ENCODE measurements at regions not wholly inside any gene's neighbourhood (a gene's known extent, or its start where the extent isn't known, plus 50 kb on each side); places are given as distances from the start of the nearest gene placed in this dataset.
A peak's percentile ranks its signal among the peaks of the same experiment; 100 is the strongest.

DNA sequence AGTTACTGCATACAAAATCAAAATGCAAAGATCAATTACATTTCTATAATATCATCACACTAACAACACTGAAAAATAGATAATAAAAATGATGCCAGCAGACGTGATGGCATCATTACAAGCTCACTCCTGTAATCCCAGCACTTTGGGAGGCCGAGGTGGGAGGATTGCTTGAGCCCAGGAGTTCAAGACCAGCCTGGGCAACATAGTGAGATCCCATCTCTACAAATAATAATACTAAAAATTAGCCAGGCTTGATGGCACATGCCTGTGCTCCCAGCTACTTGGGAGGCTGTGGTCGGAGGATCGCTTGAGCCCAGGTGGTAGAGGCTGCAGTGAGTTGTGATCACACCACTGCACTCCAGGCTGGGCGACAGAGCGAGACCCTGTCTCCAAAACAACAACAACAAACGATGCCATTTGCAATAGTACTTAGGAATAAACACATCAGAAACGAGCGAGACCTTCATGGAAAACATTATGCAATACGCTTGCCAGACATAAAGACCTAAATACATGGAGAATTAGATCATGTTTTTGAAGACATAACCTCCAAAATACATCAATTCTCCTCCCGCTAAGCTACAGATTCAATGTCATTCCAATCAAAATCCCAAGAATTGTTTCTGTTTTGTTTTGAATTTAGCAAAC is 86.6 kb upstream of the ERRFI1 start:
- Histone ChIP-seq H3K36me3 (ENCODE audit: control insufficient read depth in 3 of 3, insufficient read depth in 2 of 3, low read depth in 1 of 3, low read length in 3 of 3) (peaks cover 0 to 2% (median 0%) of the 10 kb centered on the region in 3 donors), H3K4me1 (ENCODE audit: control insufficient read depth in 3 of 3, insufficient read depth in 2 of 3, low read depth in 1 of 3, low read length in 2 of 3) (peaks cover 0 to 5% (median 0%) of the 10 kb centered on the region in 3 donors), H3K4me3 (ENCODE audit: low read depth in 1 of 3, low read length in 3 of 3) (no peak overlapping the region), H3K27ac (ENCODE audit: low read depth in 1 of 3, low read length in 2 of 3) (no peak overlapping the region), H3K9me3 (ENCODE audit: control insufficient read depth in 2 of 2, insufficient read depth in 1 of 2, low read depth in 1 of 2, low read length in 1 of 2) (peaks cover 0 to 7% of the 10 kb centered on the region in 2 donors), H3K27me3 (ENCODE audit: control insufficient read depth in 3 of 3, insufficient read depth in 3 of 3, low read length in 3 of 3) (no peaks in the 10 kb centered on the region)
- WGBS, 3 donors: 80 to 87% (median 85%) methylated on average over 11 of the region's 11 CpGs
- DNase-seq: no peak
- FAIRE-seq: no peak

DNA sequence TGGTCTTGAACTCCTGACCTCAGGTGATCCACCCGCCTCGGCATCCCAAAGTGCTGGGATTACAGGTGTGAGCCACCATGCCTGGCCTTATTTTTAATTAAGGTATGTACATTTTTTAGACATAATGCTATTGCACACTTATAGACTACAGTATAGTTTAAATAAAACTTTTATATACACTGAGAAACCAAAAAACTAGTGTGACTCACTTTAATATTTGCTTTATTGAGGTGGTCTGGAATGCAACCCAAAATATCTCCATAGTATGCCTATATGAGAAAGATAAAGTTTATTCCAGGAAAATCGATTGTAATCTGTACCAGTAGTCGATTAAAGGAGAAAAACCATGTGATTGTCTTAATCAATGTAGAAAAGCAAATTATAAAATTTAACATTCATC is 85.5 kb upstream of the ERRFI1 start:
- Histone ChIP-seq H3K4me1 (ENCODE audit: control insufficient read depth in 3 of 3, insufficient read depth in 2 of 3, low read depth in 1 of 3, low read length in 2 of 3) (peaks cover 0 to 4% (median 0%) of the 10 kb centered on the region in 3 donors), H3K9me3 (ENCODE audit: control insufficient read depth in 2 of 2, insufficient read depth in 1 of 2, low read depth in 1 of 2, low read length in 1 of 2) (peaks cover 0 to 7% of the 10 kb centered on the region in 2 donors), H3K36me3 (ENCODE audit: control insufficient read depth in 3 of 3, insufficient read depth in 2 of 3, low read depth in 1 of 3, low read length in 3 of 3) (peaks cover 0 to 2% (median 0%) of the 10 kb centered on the region in 3 donors), H3K27ac (ENCODE audit: low read depth in 1 of 3, low read length in 2 of 3) (no peak overlapping the region), H3K4me3 (ENCODE audit: low read depth in 1 of 3, low read length in 3 of 3) (no peak overlapping the region), H3K27me3 (ENCODE audit: control insufficient read depth in 3 of 3, insufficient read depth in 3 of 3, low read length in 3 of 3) (no peaks in the 10 kb centered on the region)
- DNase-seq (no peak), FAIRE-seq (no peak)
- 90 to 92% (median 91%) methylated on average over 3 to 4 of the region's 4 CpGs for WGBS, 3 donors

GRCh38 chr1:8109216-8109615 is 83.1 kb upstream of the ERRFI1 start:
- no peaks in the 10 kb centered on the region for H3K27me3 ChIP-seq (ENCODE audit: control insufficient read depth in 3 of 3, insufficient read depth in 3 of 3, low read length in 3 of 3)
- 86 to 92% (median 89%) methylated on average over 4 of the region's 4 CpGs for WGBS, 3 donors
- DNase-seq (no peak), FAIRE-seq (no peak)
- peaks cover 0 to 7% of the 10 kb centered on the region in 2 donors for H3K9me3 ChIP-seq (ENCODE audit: control insufficient read depth in 2 of 2, insufficient read depth in 1 of 2, low read depth in 1 of 2, low read length in 1 of 2)
- peaks cover 0 to 8% (median 0%) of the 10 kb centered on the region in 3 donors for H3K4me1 ChIP-seq (ENCODE audit: control insufficient read depth in 3 of 3, insufficient read depth in 2 of 3, low read depth in 1 of 3, low read length in 2 of 3)
- H3K36me3 ChIP-seq (ENCODE audit: control insufficient read depth in 3 of 3, insufficient read depth in 2 of 3, low read depth in 1 of 3, low read length in 3 of 3): no peaks in the 10 kb centered on the region
- no peak overlapping the region for H3K27ac ChIP-seq (ENCODE audit: low read depth in 1 of 3, low read length in 2 of 3)
- H3K4me3 ChIP-seq (ENCODE audit: low read depth in 1 of 3, low read length in 3 of 3): no peak overlapping the region

DNA sequence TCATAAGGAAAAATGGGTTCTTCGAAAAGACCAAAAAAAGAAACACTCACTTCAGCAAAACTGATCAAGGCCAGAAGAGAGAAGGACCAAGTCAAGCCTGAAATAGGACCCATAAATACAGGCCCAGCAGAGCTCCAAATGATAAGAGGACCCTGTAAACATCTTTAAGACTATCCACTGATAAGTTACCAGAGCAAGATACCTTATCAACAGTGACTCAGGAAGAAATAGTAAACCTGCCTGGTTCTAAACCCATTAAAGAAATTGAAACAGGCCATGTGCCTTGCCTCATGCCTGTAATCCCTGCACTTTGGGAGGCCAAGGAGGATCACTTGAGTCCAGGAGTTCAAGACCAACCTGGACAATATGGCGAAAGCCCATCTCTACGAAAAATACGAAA is 81.8 kb upstream of the ERRFI1 start:
- DNase-seq (peak; percentile 39 to 42), FAIRE-seq (no peak)
- H3K4me1 ChIP-seq (ENCODE audit: control insufficient read depth in 3 of 3, insufficient read depth in 2 of 3, low read depth in 1 of 3, low read length in 2 of 3): peaks cover 0 to 8% (median 0%) of the 10 kb centered on the region in 3 donors
- WGBS, 3 donors: 86 to 95% (median 91%) methylated on average over 4 of the region's 4 CpGs
- peaks cover 0 to 7% of the 10 kb centered on the region in 2 donors for H3K9me3 ChIP-seq (ENCODE audit: control insufficient read depth in 2 of 2, insufficient read depth in 1 of 2, low read depth in 1 of 2, low read length in 1 of 2)
- no peaks in the 10 kb centered on the region for H3K36me3 ChIP-seq (ENCODE audit: control insufficient read depth in 3 of 3, insufficient read depth in 2 of 3, low read depth in 1 of 3, low read length in 3 of 3)
- H3K27ac ChIP-seq (ENCODE audit: low read depth in 1 of 3, low read length in 2 of 3): peak overlapping the region in 1 of 3 donors; percentile 21
- H3K27me3 ChIP-seq (ENCODE audit: control insufficient read depth in 3 of 3, insufficient read depth in 3 of 3, low read length in 3 of 3): no peaks in the 10 kb centered on the region
- H3K4me3 ChIP-seq (ENCODE audit: low read depth in 1 of 3, low read length in 3 of 3): no peak overlapping the region

DNA sequence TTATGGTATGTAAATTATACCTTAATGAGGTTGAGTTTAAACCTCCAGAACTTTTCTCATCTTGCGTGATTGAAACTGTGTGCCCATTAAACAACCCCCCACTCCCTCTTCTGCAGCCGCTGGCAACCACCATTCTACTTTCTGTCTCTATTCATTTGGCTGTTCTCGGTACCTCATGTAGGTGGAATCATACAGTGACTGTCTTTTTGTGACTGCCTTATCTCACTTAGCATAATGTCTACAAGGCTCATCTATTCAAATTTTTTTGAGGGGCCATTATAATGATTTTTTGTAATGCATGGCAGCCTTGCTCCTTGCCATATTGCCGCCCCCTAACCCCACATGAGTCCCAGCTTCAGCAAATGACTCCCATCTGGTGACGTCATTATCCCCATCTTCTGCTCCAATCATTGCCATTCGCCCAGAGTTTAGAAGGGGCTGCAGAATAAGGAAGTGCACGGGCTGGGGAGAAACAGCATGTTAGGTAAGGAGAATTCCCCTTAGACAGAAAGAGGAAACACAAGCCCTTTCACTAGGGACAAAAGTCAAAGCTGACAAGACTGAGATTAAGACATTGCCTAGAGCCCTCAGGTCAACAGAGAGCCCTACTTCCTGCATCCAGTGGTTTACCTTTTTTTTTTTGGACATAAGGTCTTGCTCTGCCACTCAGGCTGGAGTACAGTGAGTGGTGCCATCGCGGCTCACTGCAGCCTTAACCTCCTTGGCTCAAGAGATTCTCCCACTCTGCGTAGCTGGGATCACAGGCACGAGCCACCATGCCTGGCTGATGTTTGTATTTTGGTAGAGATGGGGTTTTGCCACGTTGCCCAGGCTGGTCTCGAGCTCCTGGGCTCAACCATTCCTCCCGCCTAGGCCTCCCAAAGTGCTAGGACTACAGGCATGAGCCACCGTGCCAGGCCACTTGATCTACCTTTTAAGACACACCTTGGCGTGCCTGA is 78.4 kb upstream of the ERRFI1 start:
- peak overlapping the region in 1 of 3 donors; percentile 28 for H3K27ac ChIP-seq (ENCODE audit: low read depth in 1 of 3, low read length in 2 of 3)
- no peaks in the 10 kb centered on the region for H3K36me3 ChIP-seq (ENCODE audit: control insufficient read depth in 3 of 3, insufficient read depth in 2 of 3, low read depth in 1 of 3, low read length in 3 of 3)
- WGBS, 3 donors: 75 to 78% (median 76%) methylated on average over 16 of the region's 16 CpGs
- no peaks in the 10 kb centered on the region for H3K27me3 ChIP-seq (ENCODE audit: control insufficient read depth in 3 of 3, insufficient read depth in 3 of 3, low read length in 3 of 3)
- H3K9me3 ChIP-seq (ENCODE audit: control insufficient read depth in 2 of 2, insufficient read depth in 1 of 2, low read depth in 1 of 2, low read length in 1 of 2): no peaks in the 10 kb centered on the region
- FAIRE-seq (no peak), DNase-seq (peak in 1 of 2 donors; percentile 45)
- H3K4me3 ChIP-seq (ENCODE audit: low read depth in 1 of 3, low read length in 3 of 3): no peak overlapping the region
- peaks cover 0 to 8% (median 0%) of the 10 kb centered on the region in 3 donors for H3K4me1 ChIP-seq (ENCODE audit: control insufficient read depth in 3 of 3, insufficient read depth in 2 of 3, low read depth in 1 of 3, low read length in 2 of 3)

DNA sequence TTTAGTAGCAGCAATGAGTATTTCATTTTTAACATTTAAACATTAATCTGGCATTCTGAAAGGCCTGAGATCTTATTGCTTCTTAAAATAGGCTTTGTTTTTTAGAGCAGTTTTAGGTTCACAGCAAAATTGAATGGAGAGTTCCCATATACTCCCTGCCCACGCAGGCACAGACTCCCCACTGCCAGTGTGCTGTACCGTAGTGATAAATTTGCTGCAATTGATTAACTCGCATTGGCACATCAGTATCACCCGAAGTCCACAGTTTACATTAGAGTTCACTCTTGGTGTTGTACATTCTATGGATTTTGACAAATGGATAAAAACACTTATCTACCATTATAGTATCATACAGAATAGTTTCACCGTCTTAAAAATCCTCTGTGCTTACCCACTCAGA is 71.8 kb upstream of the ERRFI1 start:
- FAIRE-seq (no peak), DNase-seq (peak; percentile 62 to 75)
- Histone ChIP-seq H3K27me3 (ENCODE audit: control insufficient read depth in 3 of 3, insufficient read depth in 3 of 3, low read length in 3 of 3) (no peaks in the 10 kb centered on the region), H3K9me3 (ENCODE audit: control insufficient read depth in 2 of 2, insufficient read depth in 1 of 2, low read depth in 1 of 2, low read length in 1 of 2) (peaks cover 0 to 3% of the 10 kb centered on the region in 2 donors), H3K4me3 (ENCODE audit: low read depth in 1 of 3, low read length in 3 of 3) (no peak overlapping the region), H3K27ac (ENCODE audit: low read depth in 1 of 3, low read length in 2 of 3) (peak overlapping the region; percentile 73 to 86 (median 86)), H3K4me1 (ENCODE audit: control insufficient read depth in 3 of 3, insufficient read depth in 2 of 3, low read depth in 1 of 3, low read length in 2 of 3) (peaks cover 0 to 46% (median 11%) of the 10 kb centered on the region in 3 donors), H3K36me3 (ENCODE audit: control insufficient read depth in 3 of 3, insufficient read depth in 2 of 3, low read depth in 1 of 3, low read length in 3 of 3) (no peaks in the 10 kb centered on the region)
- 19 to 53% (median 43%) methylated on average over 5 of the region's 5 CpGs for WGBS, 3 donors

- DNase-seq (peak; percentile 83 to 84), FAIRE-seq (peak; percentile 57)
- Histone ChIP-seq H3K36me3 (ENCODE audit: control insufficient read depth in 3 of 3, insufficient read depth in 2 of 3, low read depth in 1 of 3, low read length in 3 of 3) (no peaks in the 10 kb centered on the region), H3K9me3 (ENCODE audit: control insufficient read depth in 2 of 2, insufficient read depth in 1 of 2, low read depth in 1 of 2, low read length in 1 of 2) (peaks cover 0 to 3% of the 10 kb centered on the region in 2 donors), H3K27ac (ENCODE audit: low read depth in 1 of 3, low read length in 2 of 3) (peak overlapping the region; percentile 86 to 97 (median 94)), H3K4me1 (ENCODE audit: control insufficient read depth in 3 of 3, insufficient read depth in 2 of 3, low read depth in 1 of 3, low read length in 2 of 3) (peaks cover 0 to 52% (median 11%) of the 10 kb centered on the region in 3 donors), H3K4me3 (ENCODE audit: low read depth in 1 of 3, low read length in 3 of 3) (no peak overlapping the region), H3K27me3 (ENCODE audit: control insufficient read depth in 3 of 3, insufficient read depth in 3 of 3, low read length in 3 of 3) (no peaks in the 10 kb centered on the region)
- 4 to 24% (median 20%) methylated on average over 6 of the region's 6 CpGs for WGBS, 3 donors
Observed at GRCh38 chr1:8097077-8097799, 71.1 kb upstream of the ERRFI1 start.
